NT2/D1 (cell line): ENCODE measurements at regions not wholly inside any gene's neighbourhood (a gene's known extent, or its start where the extent isn't known, plus 50 kb on each side); places are given as distances from the start of the nearest gene placed in this dataset.

ENCODE experiments used
- SUZ12 ChIP-seq: IDR thresholded peaks from 2 replicates; pipeline ENCODE4 v1.6.1; 2011; ENCODE audit not compliant: insufficient read length, insufficient read depth; ENCODE audit errors: extremely low read depth
- YY1 ChIP-seq: IDR thresholded peaks from 2 replicates; pipeline ENCODE4 v1.6.1; 2011; ENCODE audit not compliant: insufficient read length, insufficient read depth
- ZNF274 ChIP-seq: IDR thresholded peaks from 2 replicates; pipeline ENCODE4 v1.6.1; 2011; ENCODE audit warnings: mild to moderate bottlenecking, low read depth, low read length

- TF ChIP-seq SUZ12 (no peak), YY1 (no peak), ZNF274 (no peak)
These were observed 731.0 kb upstream of the CNTN5 start for GRCh38 chr11:98289617-98290263.
